ENCODE measurements at regions not wholly inside any gene's neighbourhood (a gene's known extent, or its start where the extent isn't known, plus 50 kb on each side); places are given as distances from the start of the nearest gene placed in this dataset.
"Not testable (repeated sequence)": the region's sequence is repeated elsewhere in the genome, so short reads cannot be mapped to it uniquely, and the experiment has no call there.

DNA sequence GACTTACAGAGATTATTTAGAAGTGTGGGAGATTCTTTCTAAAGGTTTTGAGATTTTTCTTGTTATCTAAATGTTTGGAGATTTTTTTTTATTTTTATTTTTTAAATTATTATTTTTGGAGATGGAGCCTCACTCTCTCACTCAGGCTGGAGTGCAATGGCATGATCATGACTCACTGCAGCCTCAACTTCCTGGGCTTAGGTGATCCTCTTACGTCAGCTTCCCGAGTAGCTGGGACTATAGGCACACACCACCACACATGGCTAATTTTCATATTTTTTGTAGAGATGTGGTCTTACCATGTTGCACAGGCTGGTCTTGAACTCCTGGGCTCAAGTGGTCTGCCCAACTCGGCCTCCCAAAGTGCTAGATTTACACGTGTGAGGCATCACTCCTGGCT is 694.5 kb downstream of the TLE1 start:
- H3K9me3 ChIP-seq (ENCODE audit: severe bottlenecking) = no peaks in the 10 kb centered on the region
- no peaks in the 10 kb centered on the region for H3K27me3 ChIP-seq (ENCODE audit: insufficient read depth, low read depth, severe bottlenecking)
- H3K36me3 ChIP-seq = no peaks in the 10 kb centered on the region
- no peak overlapping the region for H3K27ac ChIP-seq
- TF ChIP-seq, protein P1, sequence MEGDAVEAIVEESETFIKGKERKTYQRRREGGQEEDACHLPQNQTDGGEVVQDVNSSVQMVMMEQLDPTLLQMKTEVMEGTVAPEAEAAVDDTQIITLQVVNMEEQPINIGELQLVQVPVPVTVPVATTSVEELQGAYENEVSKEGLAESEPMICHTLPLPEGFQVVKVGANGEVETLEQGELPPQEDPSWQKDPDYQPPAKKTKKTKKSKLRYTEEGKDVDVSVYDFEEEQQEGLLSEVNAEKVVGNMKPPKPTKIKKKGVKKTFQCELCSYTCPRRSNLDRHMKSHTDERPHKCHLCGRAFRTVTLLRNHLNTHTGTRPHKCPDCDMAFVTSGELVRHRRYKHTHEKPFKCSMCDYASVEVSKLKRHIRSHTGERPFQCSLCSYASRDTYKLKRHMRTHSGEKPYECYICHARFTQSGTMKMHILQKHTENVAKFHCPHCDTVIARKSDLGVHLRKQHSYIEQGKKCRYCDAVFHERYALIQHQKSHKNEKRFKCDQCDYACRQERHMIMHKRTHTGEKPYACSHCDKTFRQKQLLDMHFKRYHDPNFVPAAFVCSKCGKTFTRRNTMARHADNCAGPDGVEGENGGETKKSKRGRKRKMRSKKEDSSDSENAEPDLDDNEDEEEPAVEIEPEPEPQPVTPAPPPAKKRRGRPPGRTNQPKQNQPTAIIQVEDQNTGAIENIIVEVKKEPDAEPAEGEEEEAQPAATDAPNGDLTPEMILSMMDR (IDR thresholded peaks at IDR 0.05; ENCODE audit: low read depth, low read length) = no peak
- H3K4me3 ChIP-seq (ENCODE audit: low read depth, low read length) = no peak overlapping the region
- DNase-seq = no peak

DNA sequence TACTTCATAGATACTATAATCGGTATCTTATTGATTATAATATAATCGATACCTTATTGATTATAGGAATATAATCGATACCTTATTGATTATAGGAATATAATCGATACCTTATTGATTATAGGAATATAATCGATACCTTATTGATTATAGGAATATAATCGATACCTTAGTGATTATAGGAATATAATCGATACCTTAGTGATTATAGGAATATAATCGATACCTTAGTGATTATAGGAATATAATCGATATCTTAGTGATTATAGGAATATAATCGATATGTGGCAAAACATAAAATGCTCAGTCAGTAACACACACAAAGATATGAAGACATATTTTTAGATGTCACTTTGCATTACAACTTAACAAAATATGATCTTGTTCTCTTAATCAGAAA is 703.8 kb downstream of the TLE1 start:
- not testable (repeated sequence) for H3K9me3 ChIP-seq (ENCODE audit: severe bottlenecking); DNase-seq; H3K4me3 ChIP-seq (ENCODE audit: low read depth, low read length); H3K36me3 ChIP-seq; H3K27me3 ChIP-seq (ENCODE audit: insufficient read depth, low read depth, severe bottlenecking); H3K27ac ChIP-seq

DNA sequence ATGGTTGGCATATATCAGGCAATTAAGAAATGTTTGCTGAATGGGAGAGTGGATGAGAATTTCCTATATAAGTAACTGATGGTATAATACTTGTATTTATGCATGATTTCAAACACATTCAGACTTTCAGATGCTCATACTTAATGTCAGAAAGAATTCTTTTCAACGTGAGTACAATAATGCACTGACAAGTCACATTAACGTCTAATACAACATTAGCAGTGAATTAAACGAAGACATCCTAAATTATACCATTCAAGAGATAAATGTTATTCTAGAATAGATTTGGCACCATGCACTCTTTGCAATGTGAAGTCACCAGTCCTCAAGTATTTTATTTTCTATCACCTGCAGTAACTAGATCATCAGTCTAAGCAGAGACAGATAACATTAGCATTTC is 712.9 kb downstream of the TLE1 start:
- DNase-seq = no peak
- TF ChIP-seq, protein P1 (IDR thresholded peaks at IDR 0.05; ENCODE audit: low read depth, low read length) = no peak
- no peaks in the 10 kb centered on the region for H3K36me3 ChIP-seq
- H3K27me3 ChIP-seq (ENCODE audit: insufficient read depth, low read depth, severe bottlenecking) = no peaks in the 10 kb centered on the region
- H3K27ac ChIP-seq = no peak overlapping the region
- H3K4me3 ChIP-seq (ENCODE audit: low read depth, low read length) = no peak overlapping the region
- no peaks in the 10 kb centered on the region for H3K9me3 ChIP-seq (ENCODE audit: severe bottlenecking)

DNA sequence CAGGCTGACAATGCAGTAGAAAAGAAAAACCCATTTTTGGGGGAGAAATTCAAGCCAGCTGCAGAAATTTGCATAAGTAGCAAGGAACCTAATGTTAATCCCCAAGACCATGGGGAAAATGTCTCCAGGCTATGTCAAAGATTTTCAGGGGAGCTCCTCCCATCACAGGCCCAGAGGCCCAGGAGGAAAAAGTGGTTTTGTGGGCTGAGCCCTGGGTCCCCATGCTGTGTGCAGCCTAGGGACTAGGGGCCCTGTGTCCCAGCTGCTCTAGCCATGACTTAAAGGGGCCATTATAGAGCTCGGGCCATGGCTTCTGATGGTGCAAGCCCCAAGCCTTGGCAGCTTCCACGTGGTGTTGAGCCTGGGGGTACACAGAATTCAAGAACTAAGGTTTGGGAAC is 719.0 kb downstream of the TLE1 start:
- H3K27me3 ChIP-seq (ENCODE audit: insufficient read depth, low read depth, severe bottlenecking); H3K9me3 ChIP-seq (ENCODE audit: severe bottlenecking); H3K27ac ChIP-seq; H3K36me3 ChIP-seq; DNase-seq; H3K4me3 ChIP-seq (ENCODE audit: low read depth, low read length): not testable (repeated sequence)

DNA sequence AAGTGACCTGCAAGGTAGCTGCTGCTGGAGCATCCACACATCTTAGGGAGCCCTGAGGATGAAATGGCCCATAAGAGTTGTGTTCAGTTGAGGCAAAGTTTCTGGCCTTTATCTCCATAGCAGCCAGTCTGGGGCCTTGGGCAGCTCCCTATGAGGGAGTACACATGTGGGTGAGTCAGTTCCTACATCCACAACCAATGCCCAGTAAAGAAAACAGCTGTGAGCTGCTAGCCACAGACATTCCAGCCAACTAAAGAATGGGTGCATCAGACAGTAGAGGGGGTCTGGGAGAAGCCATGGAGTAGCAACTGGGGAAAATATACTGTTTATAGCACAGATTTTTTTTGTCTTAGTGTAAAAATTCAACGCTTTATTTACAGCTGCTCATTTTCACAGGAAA is 720.7 kb downstream of the TLE1 start:
- no peak for DNase-seq
- Histone ChIP-seq H3K36me3 (no peaks in the 10 kb centered on the region), H3K27me3 (ENCODE audit: insufficient read depth, low read depth, severe bottlenecking) (no peaks in the 10 kb centered on the region), H3K4me3 (ENCODE audit: low read depth, low read length) (no peak overlapping the region), H3K9me3 (ENCODE audit: severe bottlenecking) (no peaks in the 10 kb centered on the region), H3K27ac (no peak overlapping the region)
- TF ChIP-seq, protein P1 (IDR thresholded peaks at IDR 0.05; ENCODE audit: low read depth, low read length) = no peak

DNA sequence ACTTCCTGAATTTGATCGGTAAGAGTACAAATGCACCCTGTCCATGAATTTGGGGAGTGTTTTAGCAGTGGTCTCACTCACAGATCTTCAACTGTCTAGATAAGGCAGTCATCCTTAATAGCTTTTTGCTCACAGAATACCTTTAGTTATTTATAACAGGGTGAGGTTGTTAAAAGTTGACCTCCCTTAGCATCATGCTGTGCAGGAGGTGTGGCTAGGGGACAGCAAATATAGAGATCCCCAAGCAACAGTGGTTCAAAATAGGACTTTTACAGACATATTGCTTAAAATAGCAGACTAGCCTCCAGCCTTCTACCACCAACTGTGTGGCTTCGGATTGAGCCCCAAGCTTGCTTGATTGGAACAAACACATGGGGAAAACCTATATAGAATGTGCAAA is 724.4 kb downstream of the TLE1 start:
- Histone ChIP-seq H3K4me3 (ENCODE audit: low read depth, low read length) (no peak overlapping the region), H3K27me3 (ENCODE audit: insufficient read depth, low read depth, severe bottlenecking) (no peaks in the 10 kb centered on the region), H3K36me3 (no peaks in the 10 kb centered on the region), H3K9me3 (ENCODE audit: severe bottlenecking) (no peaks in the 10 kb centered on the region), H3K27ac (no peak overlapping the region)
- no peak for DNase-seq
- TF ChIP-seq, protein P1 (IDR thresholded peaks at IDR 0.05; ENCODE audit: low read depth, low read length) = no peak

DNA sequence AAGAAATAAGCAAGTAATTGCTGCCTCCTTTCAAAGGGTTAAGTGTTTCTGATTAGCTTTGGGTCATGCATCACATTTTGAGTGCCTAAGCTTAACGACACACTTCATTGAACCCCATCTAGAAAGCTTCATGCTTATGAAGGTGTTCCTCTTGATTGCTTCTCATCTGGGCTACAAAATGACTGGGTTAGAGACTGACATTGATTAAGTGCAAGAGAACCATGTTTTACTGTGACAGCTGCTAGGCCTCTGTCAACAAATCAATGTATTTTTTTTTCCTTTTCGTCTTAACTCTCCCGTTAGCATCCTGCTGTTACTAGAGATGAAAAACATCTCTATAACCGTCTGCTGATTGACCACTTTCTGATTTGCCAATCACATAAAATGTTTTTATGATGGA is 725.0 kb downstream of the TLE1 start:
- no peaks in the 10 kb centered on the region for H3K36me3 ChIP-seq
- TF ChIP-seq, protein P1 (IDR thresholded peaks at IDR 0.05; ENCODE audit: low read depth, low read length) = no peak
- H3K27ac ChIP-seq = no peak overlapping the region
- DNase-seq = no peak
- no peaks in the 10 kb centered on the region for H3K9me3 ChIP-seq (ENCODE audit: severe bottlenecking)
- H3K27me3 ChIP-seq (ENCODE audit: insufficient read depth, low read depth, severe bottlenecking) = no peaks in the 10 kb centered on the region
- no peak overlapping the region for H3K4me3 ChIP-seq (ENCODE audit: low read depth, low read length)

Measured in WERI-Rb-1 (cell line).